ENCODE measurements at regions not wholly inside any gene's neighbourhood (a gene's known extent, or its start where the extent isn't known, plus 50 kb on each side); places are given as distances from the start of the nearest gene placed in this dataset.

DNA sequence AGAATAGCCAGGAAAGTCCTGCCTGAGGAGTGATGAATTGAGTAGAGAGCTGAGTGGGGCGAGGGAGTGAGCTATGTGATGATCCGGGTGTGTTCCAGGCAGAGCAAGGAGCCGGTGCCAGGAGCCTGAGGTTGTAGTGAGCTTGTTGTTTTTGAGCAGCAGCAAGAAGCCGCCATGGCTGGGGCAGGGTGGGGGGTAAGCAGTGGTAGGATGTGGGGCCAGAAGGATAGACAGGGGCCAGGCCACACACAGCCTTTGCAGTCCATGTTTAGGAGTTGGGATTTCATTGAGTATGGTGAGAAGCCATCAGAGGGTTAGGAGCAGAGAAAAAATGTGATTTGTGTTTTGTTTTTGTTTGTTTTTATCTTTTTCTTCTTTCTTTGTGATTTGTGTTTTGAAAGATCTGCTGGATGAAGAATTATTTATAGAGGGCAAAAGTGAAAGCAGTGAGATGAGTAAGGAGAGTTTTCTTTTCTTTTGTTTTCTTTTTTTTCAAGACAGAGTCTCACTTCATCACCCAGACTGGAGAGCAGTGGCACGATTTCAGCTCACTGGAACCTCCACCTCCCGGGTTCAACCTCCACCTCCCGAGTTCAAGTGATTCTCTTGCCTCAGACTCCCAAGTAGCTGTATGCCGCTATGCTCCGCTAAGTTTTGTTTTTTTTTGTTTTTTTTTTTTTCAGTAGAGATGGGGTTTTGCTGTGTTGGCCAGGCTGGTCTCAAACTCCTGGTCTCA is 92.3 kb upstream of the BCAT1 start:
- DNase-seq (ENCODE audit: low spot score) = no peak
- H3K27ac Mint-ChIP-seq (ENCODE audit: unreplicated experiment) = peak overlapping the region; percentile 77
- H3K36me3 Mint-ChIP-seq (ENCODE audit: low read depth, unreplicated experiment) = no peaks in the 10 kb centered on the region
- no peaks in the 10 kb centered on the region for H3K27me3 Mint-ChIP-seq (ENCODE audit: unreplicated experiment)
- no peaks in the 10 kb centered on the region for H3K9me3 Mint-ChIP-seq (ENCODE audit: unreplicated experiment)
- H3K4me1 Mint-ChIP-seq (ENCODE audit: unreplicated experiment) = peaks cover 16% of the 10 kb centered on the region
- TF ChIP-seq, protein P1, sequence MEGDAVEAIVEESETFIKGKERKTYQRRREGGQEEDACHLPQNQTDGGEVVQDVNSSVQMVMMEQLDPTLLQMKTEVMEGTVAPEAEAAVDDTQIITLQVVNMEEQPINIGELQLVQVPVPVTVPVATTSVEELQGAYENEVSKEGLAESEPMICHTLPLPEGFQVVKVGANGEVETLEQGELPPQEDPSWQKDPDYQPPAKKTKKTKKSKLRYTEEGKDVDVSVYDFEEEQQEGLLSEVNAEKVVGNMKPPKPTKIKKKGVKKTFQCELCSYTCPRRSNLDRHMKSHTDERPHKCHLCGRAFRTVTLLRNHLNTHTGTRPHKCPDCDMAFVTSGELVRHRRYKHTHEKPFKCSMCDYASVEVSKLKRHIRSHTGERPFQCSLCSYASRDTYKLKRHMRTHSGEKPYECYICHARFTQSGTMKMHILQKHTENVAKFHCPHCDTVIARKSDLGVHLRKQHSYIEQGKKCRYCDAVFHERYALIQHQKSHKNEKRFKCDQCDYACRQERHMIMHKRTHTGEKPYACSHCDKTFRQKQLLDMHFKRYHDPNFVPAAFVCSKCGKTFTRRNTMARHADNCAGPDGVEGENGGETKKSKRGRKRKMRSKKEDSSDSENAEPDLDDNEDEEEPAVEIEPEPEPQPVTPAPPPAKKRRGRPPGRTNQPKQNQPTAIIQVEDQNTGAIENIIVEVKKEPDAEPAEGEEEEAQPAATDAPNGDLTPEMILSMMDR (IDR thresholded peaks at IDR 0.05; ENCODE audit: unreplicated experiment) = no peak
- no peak overlapping the region for H3K4me3 Mint-ChIP-seq (ENCODE audit: unreplicated experiment)

DNA sequence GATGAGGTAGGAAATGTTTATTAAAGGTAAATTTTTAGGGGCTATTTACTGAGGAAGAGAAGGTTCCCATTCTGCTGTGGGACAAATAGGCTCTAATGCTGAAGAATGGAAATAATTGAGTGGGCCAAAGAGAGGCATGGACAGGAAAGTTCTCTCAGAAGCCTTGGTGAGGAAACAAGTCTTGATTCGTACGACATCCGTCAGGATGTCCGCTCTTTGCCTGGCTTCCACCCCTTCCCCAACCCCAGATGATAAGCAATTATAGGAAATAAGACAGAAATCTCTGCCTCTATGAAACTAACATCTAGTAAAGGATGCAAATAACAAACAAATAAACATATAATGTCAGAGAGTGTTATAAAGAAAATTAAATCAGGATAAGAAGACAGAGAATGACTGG is 91.7 kb upstream of the BCAT1 start:
- DNase-seq (ENCODE audit: low spot score) = no peak
- H3K27ac Mint-ChIP-seq (ENCODE audit: unreplicated experiment) = peak overlapping the region; percentile 77
- H3K9me3 Mint-ChIP-seq (ENCODE audit: unreplicated experiment) = no peaks in the 10 kb centered on the region
- H3K4me3 Mint-ChIP-seq (ENCODE audit: unreplicated experiment) = no peak overlapping the region
- peaks cover 16% of the 10 kb centered on the region for H3K4me1 Mint-ChIP-seq (ENCODE audit: unreplicated experiment)
- TF ChIP-seq, protein P1 (IDR thresholded peaks at IDR 0.05; ENCODE audit: unreplicated experiment) = no peak
- no peaks in the 10 kb centered on the region for H3K36me3 Mint-ChIP-seq (ENCODE audit: low read depth, unreplicated experiment)
- H3K27me3 Mint-ChIP-seq (ENCODE audit: unreplicated experiment) = no peaks in the 10 kb centered on the region

DNA sequence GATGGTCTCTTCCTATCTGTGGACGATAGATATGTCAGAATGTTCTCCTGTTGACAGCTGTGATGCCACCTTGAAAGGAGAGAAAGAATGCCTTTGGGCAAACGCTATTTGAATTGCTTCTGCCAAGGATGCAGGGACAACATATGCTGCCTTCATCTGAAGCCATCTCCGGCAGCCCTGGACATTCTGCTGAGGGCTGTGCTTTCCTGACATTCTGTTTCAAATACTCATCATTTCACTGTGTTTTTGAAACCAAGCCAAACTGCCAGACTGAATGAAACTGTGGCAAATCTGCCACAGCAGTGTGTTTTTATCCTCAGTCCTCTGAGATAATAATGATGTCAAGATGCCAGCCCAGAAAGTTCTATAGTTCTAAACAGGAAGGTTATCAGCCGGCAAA is 85.8 kb upstream of the BCAT1 start:
- DNase-seq (ENCODE audit: low spot score) = no peak
- Mint-ChIP-seq H3K27ac (ENCODE audit: unreplicated experiment) (no peak overlapping the region), H3K27me3 (ENCODE audit: unreplicated experiment) (no peaks in the 10 kb centered on the region), H3K36me3 (ENCODE audit: low read depth, unreplicated experiment) (no peaks in the 10 kb centered on the region), H3K9me3 (ENCODE audit: unreplicated experiment) (no peaks in the 10 kb centered on the region), H3K4me1 (ENCODE audit: unreplicated experiment) (peaks cover 5% of the 10 kb centered on the region), H3K4me3 (ENCODE audit: unreplicated experiment) (no peak overlapping the region)
- TF ChIP-seq, protein P1 (IDR thresholded peaks at IDR 0.05; ENCODE audit: unreplicated experiment) = no peak

DNA sequence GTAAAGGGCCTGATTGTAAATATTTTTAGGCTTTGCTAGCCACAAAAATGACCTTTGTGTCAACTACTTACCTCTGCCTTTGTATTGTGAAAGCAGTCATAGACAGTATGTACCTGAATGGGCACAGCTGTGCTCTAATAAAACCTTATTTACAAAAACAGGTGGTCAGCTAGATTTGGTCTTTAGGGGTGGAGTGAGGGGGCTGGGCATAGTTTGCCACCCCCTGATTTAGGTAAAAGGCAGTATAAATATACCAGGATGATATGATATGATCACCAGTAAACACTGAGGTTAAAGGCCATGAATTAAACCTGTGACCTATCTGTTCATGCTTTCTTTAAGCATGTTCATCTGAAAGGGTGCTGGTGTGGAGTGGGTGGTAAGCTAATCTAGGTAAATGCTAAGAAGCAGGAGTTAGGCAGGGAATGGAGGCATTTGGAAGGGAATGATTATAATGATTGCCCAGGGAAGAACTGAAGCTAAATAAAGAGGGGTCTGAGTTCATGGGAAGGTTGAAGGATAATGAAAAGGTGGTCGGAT is 77.1 kb upstream of the BCAT1 start:
- Mint-ChIP-seq H3K9me3 (ENCODE audit: unreplicated experiment) (no peaks in the 10 kb centered on the region), H3K27me3 (ENCODE audit: unreplicated experiment) (no peaks in the 10 kb centered on the region), H3K36me3 (ENCODE audit: low read depth, unreplicated experiment) (no peaks in the 10 kb centered on the region), H3K4me3 (ENCODE audit: unreplicated experiment) (no peak overlapping the region), H3K27ac (ENCODE audit: unreplicated experiment) (no peak overlapping the region), H3K4me1 (ENCODE audit: unreplicated experiment) (no peaks in the 10 kb centered on the region)
- TF ChIP-seq, protein P1 (IDR thresholded peaks at IDR 0.05; ENCODE audit: unreplicated experiment) = no peak
- no peak for DNase-seq (ENCODE audit: low spot score)

DNA sequence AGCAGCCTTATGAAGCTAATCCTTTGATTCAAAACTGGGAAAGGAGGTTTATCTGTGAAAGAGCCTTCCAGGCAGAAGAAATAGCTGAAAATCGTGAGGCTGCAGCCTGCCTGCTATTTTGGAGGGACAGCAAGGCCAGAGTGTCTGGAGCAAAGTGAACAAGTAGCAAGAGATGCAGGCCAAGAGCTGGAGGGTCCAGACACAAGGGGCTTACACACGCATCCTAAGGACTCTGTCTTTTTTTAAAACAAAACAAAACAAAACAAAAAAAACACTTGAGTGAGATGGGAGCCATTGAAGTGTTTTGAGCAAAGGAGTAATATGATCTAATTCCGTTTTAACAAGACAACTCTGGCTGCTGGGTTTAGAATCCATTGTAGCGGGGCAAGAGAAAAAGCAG is 76.4 kb upstream of the BCAT1 start:
- TF ChIP-seq, protein P1 (IDR thresholded peaks at IDR 0.05; ENCODE audit: unreplicated experiment) = no peak
- peaks cover 4% of the 10 kb centered on the region for H3K9me3 Mint-ChIP-seq (ENCODE audit: unreplicated experiment)
- H3K4me1 Mint-ChIP-seq (ENCODE audit: unreplicated experiment) = no peaks in the 10 kb centered on the region
- DNase-seq (ENCODE audit: low spot score) = no peak
- H3K27me3 Mint-ChIP-seq (ENCODE audit: unreplicated experiment) = no peaks in the 10 kb centered on the region
- no peak overlapping the region for H3K27ac Mint-ChIP-seq (ENCODE audit: unreplicated experiment)
- no peaks in the 10 kb centered on the region for H3K36me3 Mint-ChIP-seq (ENCODE audit: low read depth, unreplicated experiment)
- no peak overlapping the region for H3K4me3 Mint-ChIP-seq (ENCODE audit: unreplicated experiment)

Measured in endothelial cell (in vitro differentiated cells).